Glutamatergic neuron (in vitro differentiated cells): ENCODE measurements at regions not wholly inside any gene's neighbourhood (a gene's known extent, or its start where the extent isn't known, plus 50 kb on each side); places are given as distances from the start of the nearest gene placed in this dataset.

Experiments
- DNase-seq: peaks from one replicate; pipeline ENCODE4 v3.0.0; 2022
- H3K27ac Mint-ChIP-seq: one replicate; pipeline ENCODE4 v1.8.0; 2020; ENCODE audit warnings: mild to moderate bottlenecking, mixed read lengths, inconsistent platforms; ENCODE audit not compliant: unreplicated experiment
- H3K27me3 Mint-ChIP-seq: one replicate; pipeline ENCODE4 v1.8.0; 2020; ENCODE audit warnings: mild to moderate bottlenecking, moderate library complexity, mixed read lengths, inconsistent platforms; ENCODE audit not compliant: unreplicated experiment
- H3K36me3 Mint-ChIP-seq: one replicate; pipeline ENCODE4 v1.8.0; 2020; ENCODE audit warnings: mild to moderate bottlenecking, mixed read lengths, inconsistent platforms; ENCODE audit not compliant: unreplicated experiment
- H3K4me1 Mint-ChIP-seq: one replicate; pipeline ENCODE4 v1.8.0; 2020; ENCODE audit warnings: mild to moderate bottlenecking, low read depth, mixed read lengths, inconsistent platforms; ENCODE audit not compliant: unreplicated experiment
- H3K4me3 Mint-ChIP-seq: one replicate; pipeline ENCODE4 v1.8.0; 2020; ENCODE audit warnings: mild to moderate bottlenecking, mixed read lengths, inconsistent platforms; ENCODE audit not compliant: unreplicated experiment
- H3K9me3 Mint-ChIP-seq: one replicate; pipeline ENCODE4 v1.8.0; 2020; ENCODE audit warnings: mild to moderate bottlenecking, moderate library complexity, mixed read lengths, inconsistent platforms; ENCODE audit not compliant: unreplicated experiment
- CTCF ChIP-seq: fragments of 200-600 bp; sonication (generic); IDR thresholded peaks from one replicate; pipeline ENCODE4 v1.5.0; 2021; ENCODE audit not compliant: partially characterized antibody, unreplicated experiment

- Mint-ChIP-seq H3K4me3 (no peak overlapping the region), H3K27me3 (peaks cover 8% of the 10 kb centered on the region), H3K4me1 (no peaks in the 10 kb centered on the region), H3K9me3 (peaks cover 12% of the 10 kb centered on the region), H3K27ac (no peak overlapping the region), H3K36me3 (peaks cover 5% of the 10 kb centered on the region)
- TF ChIP-seq CTCF, result no peak
- no peak for DNase-seq
These were observed 50.2 kb upstream of the FZD10 start for GRCh38 chr12:130111965-130112496.
